ENCODE measurements at regions not wholly inside any gene's neighbourhood (a gene's known extent, or its start where the extent isn't known, plus 50 kb on each side); places are given as distances from the start of the nearest gene placed in this dataset.

DNA sequence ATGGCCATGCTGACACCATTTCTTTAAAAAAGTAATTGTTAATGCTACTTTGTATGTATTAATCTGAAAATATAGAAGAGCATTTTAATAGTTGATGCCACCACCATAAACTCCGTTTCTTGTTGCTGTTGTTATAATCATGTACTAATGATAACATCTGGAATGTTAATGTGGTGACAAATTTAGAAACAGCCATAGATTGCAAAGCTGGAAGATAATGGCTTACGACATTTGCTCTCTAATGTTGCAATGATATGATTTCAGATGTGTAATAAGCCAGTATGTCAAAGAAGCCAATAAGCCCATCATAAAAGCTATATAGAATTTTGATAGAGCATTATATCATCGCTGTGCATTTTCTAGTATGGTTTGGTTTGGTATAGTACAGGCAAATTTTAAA lies 579.4 kb upstream of the ZFP42 start:
- TF ChIP-seq, protein P1, sequence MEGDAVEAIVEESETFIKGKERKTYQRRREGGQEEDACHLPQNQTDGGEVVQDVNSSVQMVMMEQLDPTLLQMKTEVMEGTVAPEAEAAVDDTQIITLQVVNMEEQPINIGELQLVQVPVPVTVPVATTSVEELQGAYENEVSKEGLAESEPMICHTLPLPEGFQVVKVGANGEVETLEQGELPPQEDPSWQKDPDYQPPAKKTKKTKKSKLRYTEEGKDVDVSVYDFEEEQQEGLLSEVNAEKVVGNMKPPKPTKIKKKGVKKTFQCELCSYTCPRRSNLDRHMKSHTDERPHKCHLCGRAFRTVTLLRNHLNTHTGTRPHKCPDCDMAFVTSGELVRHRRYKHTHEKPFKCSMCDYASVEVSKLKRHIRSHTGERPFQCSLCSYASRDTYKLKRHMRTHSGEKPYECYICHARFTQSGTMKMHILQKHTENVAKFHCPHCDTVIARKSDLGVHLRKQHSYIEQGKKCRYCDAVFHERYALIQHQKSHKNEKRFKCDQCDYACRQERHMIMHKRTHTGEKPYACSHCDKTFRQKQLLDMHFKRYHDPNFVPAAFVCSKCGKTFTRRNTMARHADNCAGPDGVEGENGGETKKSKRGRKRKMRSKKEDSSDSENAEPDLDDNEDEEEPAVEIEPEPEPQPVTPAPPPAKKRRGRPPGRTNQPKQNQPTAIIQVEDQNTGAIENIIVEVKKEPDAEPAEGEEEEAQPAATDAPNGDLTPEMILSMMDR (conservative IDR thresholded peaks at IDR 0.05; ENCODE audit: low read depth, low read length): no peak
- TF ChIP-seq EZH2 (IDR thresholded peaks at IDR 0.05; ENCODE audit: borderline replicate concordance, low read depth, low read length, poor library complexity, severe bottlenecking): no peak

Measured in A673 (cell line).